WERI-Rb-1 (cell line): ENCODE measurements at regions not wholly inside any gene's neighbourhood (a gene's known extent, or its start where the extent isn't known, plus 50 kb on each side); places are given as distances from the start of the nearest gene placed in this dataset.
A peak's percentile ranks its signal among the peaks of the same experiment; 100 is the strongest.
"Not testable (repeated sequence)": the region's sequence is repeated elsewhere in the genome, so short reads cannot be mapped to it uniquely, and the experiment has no call there.

Experiments used
- DNase-seq: peaks from one replicate; pipeline ENCODE4 v3.0.0-alpha.2; 2020
- H3K27ac ChIP-seq: fragments of 250-450 bp; sonication (Bioruptor Pico); 2 replicates; pipeline ENCODE4 v1.5.1; 2020; ENCODE audit warnings: mild to moderate bottlenecking, moderate library complexity
- H3K27me3 ChIP-seq: fragments of 250-450 bp; sonication (Bioruptor Pico); 2 replicates; pipeline ENCODE4 v1.5.1; 2021; ENCODE audit warnings: mild to moderate bottlenecking, low read depth, moderate library complexity; ENCODE audit not compliant: insufficient read depth, severe bottlenecking
- H3K36me3 ChIP-seq: fragments of 250-450 bp; sonication (Bioruptor Pico); 2 replicates; pipeline ENCODE4 v1.5.1; 2020; ENCODE audit warnings: mild to moderate bottlenecking, moderate library complexity
- H3K4me3 ChIP-seq: 2 replicates; pipeline ENCODE4 v1.5.1; 2011; ENCODE audit warnings: low read depth, mild to moderate bottlenecking, control low read depth, low read length
- H3K9me3 ChIP-seq: fragments of 250-450 bp; sonication (Bioruptor Pico); 2 replicates; pipeline ENCODE4 v1.5.1; 2021; ENCODE audit warnings: mild to moderate bottlenecking, moderate library complexity; ENCODE audit not compliant: severe bottlenecking
- TF ChIP-seq, protein P1 (sequence below): IDR thresholded peaks from 2 replicates; pipeline ENCODE4 v1.5.1; 2011; ENCODE audit warnings: low read depth, mild to moderate bottlenecking, control low read depth, inconsistent platforms, low read length

- Histone ChIP-seq H3K4me3 (no peak overlapping the region), H3K36me3 (no peaks in the 10 kb centered on the region), H3K9me3 (no peaks in the 10 kb centered on the region), H3K27ac (no peak overlapping the region), H3K27me3 (no peaks in the 10 kb centered on the region)
- DNase-seq = no peak
- TF ChIP-seq, protein P1, sequence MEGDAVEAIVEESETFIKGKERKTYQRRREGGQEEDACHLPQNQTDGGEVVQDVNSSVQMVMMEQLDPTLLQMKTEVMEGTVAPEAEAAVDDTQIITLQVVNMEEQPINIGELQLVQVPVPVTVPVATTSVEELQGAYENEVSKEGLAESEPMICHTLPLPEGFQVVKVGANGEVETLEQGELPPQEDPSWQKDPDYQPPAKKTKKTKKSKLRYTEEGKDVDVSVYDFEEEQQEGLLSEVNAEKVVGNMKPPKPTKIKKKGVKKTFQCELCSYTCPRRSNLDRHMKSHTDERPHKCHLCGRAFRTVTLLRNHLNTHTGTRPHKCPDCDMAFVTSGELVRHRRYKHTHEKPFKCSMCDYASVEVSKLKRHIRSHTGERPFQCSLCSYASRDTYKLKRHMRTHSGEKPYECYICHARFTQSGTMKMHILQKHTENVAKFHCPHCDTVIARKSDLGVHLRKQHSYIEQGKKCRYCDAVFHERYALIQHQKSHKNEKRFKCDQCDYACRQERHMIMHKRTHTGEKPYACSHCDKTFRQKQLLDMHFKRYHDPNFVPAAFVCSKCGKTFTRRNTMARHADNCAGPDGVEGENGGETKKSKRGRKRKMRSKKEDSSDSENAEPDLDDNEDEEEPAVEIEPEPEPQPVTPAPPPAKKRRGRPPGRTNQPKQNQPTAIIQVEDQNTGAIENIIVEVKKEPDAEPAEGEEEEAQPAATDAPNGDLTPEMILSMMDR = no peak
Observed at GRCh38 chr13:110816500-110816899, 98.4 kb downstream of the ANKRD10 start.

DNA sequence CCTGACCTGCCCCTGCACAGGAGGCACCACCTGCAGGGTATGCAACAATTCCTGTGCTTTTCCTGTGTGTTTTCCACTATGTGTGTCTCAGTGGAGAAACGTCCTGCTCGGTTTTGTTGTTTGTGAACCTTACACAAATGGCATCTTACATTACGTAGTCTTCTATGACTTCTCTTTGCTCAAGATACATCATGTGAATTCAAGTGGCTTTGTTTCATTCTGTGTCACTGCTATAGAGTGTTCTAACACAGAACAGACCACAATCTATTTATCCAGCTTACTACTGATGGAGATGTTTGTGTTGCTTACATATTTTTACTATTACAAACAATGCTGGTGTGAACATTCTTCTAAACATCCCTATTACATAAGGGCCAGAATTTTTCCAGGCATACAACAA is 97.7 kb downstream of the ANKRD10 start:
- Histone ChIP-seq H3K9me3 (no peaks in the 10 kb centered on the region), H3K27ac (no peak overlapping the region), H3K27me3 (no peaks in the 10 kb centered on the region), H3K36me3 (no peaks in the 10 kb centered on the region), H3K4me3 (no peak overlapping the region)
- TF ChIP-seq, protein P1 = no peak
- DNase-seq = no peak

GRCh38 chr13:110818747-110819146 is 96.1 kb downstream of the ANKRD10 start:
- no peak overlapping the region for H3K4me3 ChIP-seq
- TF ChIP-seq, protein P1 = no peak
- no peaks in the 10 kb centered on the region for H3K27me3 ChIP-seq
- no peaks in the 10 kb centered on the region for H3K36me3 ChIP-seq
- no peaks in the 10 kb centered on the region for H3K9me3 ChIP-seq
- DNase-seq = no peak
- no peak overlapping the region for H3K27ac ChIP-seq

DNA sequence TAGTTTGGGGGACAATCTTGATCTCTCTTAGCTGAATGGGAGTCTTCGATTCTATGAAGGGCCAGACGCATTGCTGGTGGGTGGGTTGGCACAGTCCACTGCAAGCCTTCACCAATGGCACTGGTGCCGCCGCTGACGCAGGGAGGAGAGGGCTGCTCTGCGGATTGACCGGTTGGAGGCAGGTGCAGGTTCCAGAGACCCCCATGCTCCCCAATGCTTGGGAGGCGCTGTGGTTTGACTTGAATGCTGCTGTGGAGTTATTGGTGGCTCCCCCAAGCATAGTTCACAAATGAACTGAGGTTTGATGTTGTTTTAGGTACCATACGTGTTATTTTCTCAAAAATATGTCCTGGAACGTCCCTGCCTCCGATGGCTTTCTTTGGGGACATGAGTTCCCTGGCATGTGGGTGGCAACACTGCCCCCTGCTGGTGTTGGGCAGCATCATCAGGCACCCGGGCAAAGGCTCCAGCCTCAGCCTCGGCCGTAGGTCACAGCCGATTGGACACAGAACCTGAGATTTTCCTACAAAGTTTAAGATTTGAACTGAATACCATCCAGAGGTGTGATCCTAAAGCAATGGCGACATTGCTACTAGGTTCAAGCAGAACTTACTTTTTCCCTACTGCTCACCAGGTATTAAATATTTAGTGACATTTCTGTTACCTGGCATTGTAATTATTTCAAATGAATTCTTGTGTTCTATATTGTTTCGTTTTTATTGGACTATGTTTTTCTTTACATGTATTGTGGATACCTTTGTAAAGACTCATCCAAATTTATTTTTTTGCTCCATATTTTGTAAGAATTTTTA is 95.5 kb downstream of the ANKRD10 start:
- Histone ChIP-seq H3K4me3 (no peak overlapping the region), H3K36me3 (no peaks in the 10 kb centered on the region), H3K27ac (no peak overlapping the region), H3K27me3 (no peaks in the 10 kb centered on the region), H3K9me3 (no peaks in the 10 kb centered on the region)
- DNase-seq = peak; percentile 90
- TF ChIP-seq, protein P1 = peak; percentile 98

GRCh38 chr13:110820322-110820721 is 94.5 kb downstream of the ANKRD10 start:
- no peak for DNase-seq
- H3K27me3 ChIP-seq = no peaks in the 10 kb centered on the region
- TF ChIP-seq, protein P1 = no peak
- no peak overlapping the region for H3K4me3 ChIP-seq
- H3K9me3 ChIP-seq = no peaks in the 10 kb centered on the region
- H3K36me3 ChIP-seq = no peaks in the 10 kb centered on the region
- no peak overlapping the region for H3K27ac ChIP-seq

DNA sequence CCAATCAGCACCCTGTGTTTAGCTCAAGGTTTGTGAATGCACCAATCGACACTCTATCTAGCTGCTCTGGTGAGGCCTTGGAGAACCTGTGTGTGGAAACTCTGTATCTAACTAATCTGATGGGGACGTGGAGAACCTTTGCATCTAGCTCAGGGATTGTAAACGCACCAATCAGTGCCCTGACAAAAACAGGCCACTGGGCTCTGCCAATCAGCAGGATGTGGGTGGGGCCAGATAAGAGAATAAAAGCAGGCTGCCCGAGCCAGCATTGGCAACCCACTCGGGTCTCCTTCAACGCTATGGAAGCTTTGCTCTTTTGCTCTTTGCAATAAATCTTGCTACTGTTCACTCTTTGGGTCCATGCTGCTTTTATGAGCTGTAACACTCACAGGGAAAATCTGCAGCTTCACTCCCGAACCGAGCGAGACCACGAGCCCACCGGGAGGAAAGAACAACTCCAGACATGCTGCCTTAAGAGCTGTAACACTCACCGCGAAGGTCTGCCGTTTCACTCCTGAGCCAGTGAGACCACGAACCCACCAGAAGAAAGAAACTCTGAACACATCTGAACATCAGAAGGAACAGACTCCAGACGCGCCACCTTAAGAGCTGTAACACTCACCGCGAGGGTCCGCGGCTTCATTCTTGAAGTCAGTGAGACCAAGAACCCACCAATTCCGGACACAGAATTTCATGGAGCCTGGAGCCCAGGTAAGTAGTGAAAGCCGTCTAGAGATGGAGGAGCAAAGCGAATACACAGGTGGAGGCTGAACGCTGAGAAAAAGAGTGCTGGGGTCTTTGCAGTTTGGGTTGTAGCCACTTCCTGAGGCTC is 92.8 kb downstream of the ANKRD10 start:
- not testable (repeated sequence) for H3K27ac ChIP-seq, H3K36me3 ChIP-seq, DNase-seq, H3K27me3 ChIP-seq, H3K9me3 ChIP-seq, H3K4me3 ChIP-seq
